AG04450 (cell line): ENCODE measurements at regions not wholly inside any gene's neighbourhood (a gene's known extent, or its start where the extent isn't known, plus 50 kb on each side); places are given as distances from the start of the nearest gene placed in this dataset.
"Not testable (repeated sequence)": the region's sequence is repeated elsewhere in the genome, so short reads cannot be mapped to it uniquely, and the experiment has no call there.

Source experiments
- CTCF ChIA-PET: fragments of 300-600, 350-600 bp; formaldehyde crosslinking; extraction: SDS; loops from one replicate; lab custom pipeline; 2022; ENCODE audit warnings: antibody characterized with exemption, inconsistent platforms; lab: Charles Lee
- POLR2A ChIA-PET: fragments of 350-600 bp; formaldehyde crosslinking; extraction: SDS; loops from one replicate; lab custom pipeline; 2021; ENCODE audit warnings: antibody characterized with exemption, inconsistent platforms; lab: Yijun Ruan, JAX
- DNase-seq: peaks from one replicate; pipeline ENCODE4 v3.0.0-alpha.2; 2011; ENCODE audit warnings: low read depth, low spot score
- H3K27ac ChIP-seq: one replicate; pipeline ENCODE4 v1.5.1; 2012; ENCODE audit warnings: low read depth, low read length, control low read depth
- H3K27me3 ChIP-seq: one replicate; pipeline ENCODE4 v1.6.0; 2012; ENCODE audit warnings: low read length; ENCODE audit not compliant: control insufficient read depth, insufficient read depth
- H3K4me3 ChIP-seq: 2 replicates; pipeline ENCODE4 v1.5.1; 2011; ENCODE audit warnings: mild to moderate bottlenecking, low read depth, low read length, control low read depth
- H3K9me3 ChIP-seq: 2 replicates; pipeline ENCODE4 v1.5.1; 2012; ENCODE audit warnings: low read length; ENCODE audit not compliant: control insufficient read depth, insufficient read depth
- CTCF ChIP-seq: IDR thresholded peaks from 2 replicates; pipeline ENCODE4 v1.5.1; 2011; ENCODE audit warnings: low read depth, low read length, control low read depth, inconsistent platforms

GRCh38 chr2:146376511-146377064 lies 1468.2 kb upstream of the ACVR2A start:
- no peaks in the 10 kb centered on the region for H3K9me3 ChIP-seq
- ChIA-PET CTCF (no interaction called here), POLR2A (no interaction called here)
- TF ChIP-seq CTCF: no peak
- no peaks in the 10 kb centered on the region for H3K27me3 ChIP-seq
- no peak overlapping the region for H3K4me3 ChIP-seq
- DNase-seq: no peak
- H3K27ac ChIP-seq: no peak overlapping the region

- TF ChIP-seq CTCF: no peak
- ChIA-PET CTCF (no interaction called here), POLR2A (no interaction called here)
- Histone ChIP-seq H3K27ac (no peak overlapping the region), H3K27me3 (no peaks in the 10 kb centered on the region), H3K9me3 (no peaks in the 10 kb centered on the region), H3K4me3 (no peak overlapping the region)
- DNase-seq: no peak
Observed at GRCh38 chr2:146374505-146374904, 1470.3 kb upstream of the ACVR2A start.

GRCh38 chr2:146371364-146371763 lies 1473.5 kb upstream of the ACVR2A start:
- H3K27ac ChIP-seq, H3K4me3 ChIP-seq, DNase-seq, H3K27me3 ChIP-seq, POLR2A ChIA-PET, H3K9me3 ChIP-seq, CTCF ChIA-PET: not testable (repeated sequence)

GRCh38 chr2:146370826-146371225 lies 1474.0 kb upstream of the ACVR2A start:
- POLR2A ChIA-PET: no interaction called here

GRCh38 chr2:146366276-146366675 lies 1478.6 kb upstream of the ACVR2A start:
- Histone ChIP-seq H3K27ac (no peak overlapping the region), H3K27me3 (no peaks in the 10 kb centered on the region), H3K4me3 (no peak overlapping the region), H3K9me3 (no peaks in the 10 kb centered on the region)
- DNase-seq: no peak
- POLR2A ChIA-PET: no interaction called here
- CTCF ChIA-PET: interaction anchor here (0.6 kb wide), 1 partner anchor 148 kb away, joined by 14 read pairs; no protein-coding TSS in a partner anchor
- no peak for TF ChIP-seq CTCF

More at GRCh38 chr2:146370826-146371225, 1474.0 kb upstream of the ACVR2A start:
- Histone ChIP-seq H3K27ac (no peak overlapping the region), H3K27me3 (no peaks in the 10 kb centered on the region), H3K4me3 (no peak overlapping the region), H3K9me3 (no peaks in the 10 kb centered on the region)
- CTCF ChIA-PET: no interaction called here
- no peak for TF ChIP-seq CTCF
- DNase-seq: no peak
